ENCODE measurements at regions not wholly inside any gene's neighbourhood (a gene's known extent, or its start where the extent isn't known, plus 50 kb on each side); places are given as distances from the start of the nearest gene placed in this dataset.
"Not testable (repeated sequence)": the region's sequence is repeated elsewhere in the genome, so short reads cannot be mapped to it uniquely, and the experiment has no call there.

- Histone ChIP-seq H3K9me3 (ENCODE audit: insufficient read depth, low read depth, low read length) (no peaks in the 10 kb centered on the region), H3K36me3 (ENCODE audit: insufficient read depth, low read length) (no peaks in the 10 kb centered on the region), H3K9ac (ENCODE audit: low read depth, low read length) (no peak overlapping the region), H3K4me1 (ENCODE audit: insufficient read depth, low read length) (0 out of 2 replicates have a peak, but pooled peaks cover 4% of the 10 kb centered on the region), H3K27ac (ENCODE audit: low read depth, low read length) (peak overlapping the region; percentile 40; the same call in 1 of the 2 replicates), H3K4me3 (ENCODE audit: low read length) (no peak overlapping the region), H3K27me3 (ENCODE audit: insufficient read depth, low read length) (no peaks in the 10 kb centered on the region)
- WGBS = 79% methylated on average over 4 of the region's 4 CpGs
Observed at GRCh38 chr4:179728305-179728704, 2286.1 kb upstream of the AGA start.

- H3K4me1 ChIP-seq (ENCODE audit: insufficient read depth, low read length); H3K4me3 ChIP-seq (ENCODE audit: low read length); H3K9ac ChIP-seq (ENCODE audit: low read depth, low read length); H3K9me3 ChIP-seq (ENCODE audit: insufficient read depth, low read depth, low read length); H3K27ac ChIP-seq (ENCODE audit: low read depth, low read length); H3K27me3 ChIP-seq (ENCODE audit: insufficient read depth, low read length); H3K36me3 ChIP-seq (ENCODE audit: insufficient read depth, low read length): not testable (repeated sequence)
- 97% methylated on average over 5 of the region's 6 CpGs for WGBS
Observed at GRCh38 chr4:179736820-179737219, 2294.6 kb upstream of the AGA start.

GRCh38 chr4:179738822-179739221 is 2296.6 kb upstream of the AGA start:
- Histone ChIP-seq H3K4me3 (ENCODE audit: low read length) (no peak overlapping the region), H3K27me3 (ENCODE audit: insufficient read depth, low read length) (no peaks in the 10 kb centered on the region), H3K9ac (ENCODE audit: low read depth, low read length) (no peak overlapping the region), H3K36me3 (ENCODE audit: insufficient read depth, low read length) (no peaks in the 10 kb centered on the region), H3K27ac (ENCODE audit: low read depth, low read length) (no peak overlapping the region), H3K9me3 (ENCODE audit: insufficient read depth, low read depth, low read length) (no peaks in the 10 kb centered on the region), H3K4me1 (ENCODE audit: insufficient read depth, low read length) (peaks cover 6% of the 10 kb centered on the region; the same call in 1 of the 2 replicates)
- WGBS = 83% methylated on average over 2 of the region's 3 CpGs

- no peak overlapping the region for H3K4me3 ChIP-seq (ENCODE audit: low read length)
- no peaks in the 10 kb centered on the region for H3K36me3 ChIP-seq (ENCODE audit: insufficient read depth, low read length)
- no peaks in the 10 kb centered on the region for H3K27me3 ChIP-seq (ENCODE audit: insufficient read depth, low read length)
- H3K9me3 ChIP-seq (ENCODE audit: insufficient read depth, low read depth, low read length) = no peaks in the 10 kb centered on the region
- 97% methylated on average over 4 of the region's 4 CpGs for WGBS
- H3K27ac ChIP-seq (ENCODE audit: low read depth, low read length) = no peak overlapping the region
- no peak overlapping the region for H3K9ac ChIP-seq (ENCODE audit: low read depth, low read length)
- no peaks in the 10 kb centered on the region for H3K4me1 ChIP-seq (ENCODE audit: insufficient read depth, low read length)
Observed at GRCh38 chr4:179747218-179747910, 2305.1 kb upstream of the AGA start.

- Histone ChIP-seq H3K9ac (ENCODE audit: low read depth, low read length) (no peak overlapping the region), H3K36me3 (ENCODE audit: insufficient read depth, low read length) (no peaks in the 10 kb centered on the region), H3K9me3 (ENCODE audit: insufficient read depth, low read depth, low read length) (no peaks in the 10 kb centered on the region), H3K4me3 (ENCODE audit: low read length) (no peak overlapping the region), H3K4me1 (ENCODE audit: insufficient read depth, low read length) (no peaks in the 10 kb centered on the region), H3K27ac (ENCODE audit: low read depth, low read length) (no peak overlapping the region), H3K27me3 (ENCODE audit: insufficient read depth, low read length) (no peaks in the 10 kb centered on the region)
- 100% methylated on average over 6 of the region's 6 CpGs for WGBS
Observed at GRCh38 chr4:179748837-179749236, 2306.6 kb upstream of the AGA start.

GRCh38 chr4:179750374-179750773 is 2308.1 kb upstream of the AGA start:
- Histone ChIP-seq H3K36me3 (ENCODE audit: insufficient read depth, low read length) (no peaks in the 10 kb centered on the region), H3K4me1 (ENCODE audit: insufficient read depth, low read length) (0 out of 2 replicates have a peak, but pooled peaks cover 4% of the 10 kb centered on the region), H3K27ac (ENCODE audit: low read depth, low read length) (no peak overlapping the region), H3K4me3 (ENCODE audit: low read length) (no peak overlapping the region), H3K27me3 (ENCODE audit: insufficient read depth, low read length) (no peaks in the 10 kb centered on the region), H3K9ac (ENCODE audit: low read depth, low read length) (no peak overlapping the region), H3K9me3 (ENCODE audit: insufficient read depth, low read depth, low read length) (no peaks in the 10 kb centered on the region)
- 95% methylated on average over 4 of the region's 4 CpGs for WGBS

- Histone ChIP-seq H3K36me3 (ENCODE audit: insufficient read depth, low read length) (no peaks in the 10 kb centered on the region), H3K9me3 (ENCODE audit: insufficient read depth, low read depth, low read length) (no peaks in the 10 kb centered on the region), H3K9ac (ENCODE audit: low read depth, low read length) (no peak overlapping the region), H3K27ac (ENCODE audit: low read depth, low read length) (no peak overlapping the region), H3K27me3 (ENCODE audit: insufficient read depth, low read length) (no peaks in the 10 kb centered on the region), H3K4me1 (ENCODE audit: insufficient read depth, low read length) (0 out of 2 replicates have a peak, but pooled peaks cover 5% of the 10 kb centered on the region), H3K4me3 (ENCODE audit: low read length) (no peak overlapping the region)
- 90% methylated on average over 6 of the region's 8 CpGs for WGBS
Observed at GRCh38 chr4:179751669-179752068, 2309.4 kb upstream of the AGA start.

- Histone ChIP-seq H3K4me1 (ENCODE audit: insufficient read depth, low read length) (0 out of 2 replicates have a peak, but pooled peaks cover 5% of the 10 kb centered on the region), H3K4me3 (ENCODE audit: low read length) (no peak overlapping the region), H3K9ac (ENCODE audit: low read depth, low read length) (no peak overlapping the region), H3K27me3 (ENCODE audit: insufficient read depth, low read length) (no peaks in the 10 kb centered on the region), H3K9me3 (ENCODE audit: insufficient read depth, low read depth, low read length) (no peaks in the 10 kb centered on the region), H3K27ac (ENCODE audit: low read depth, low read length) (no peak overlapping the region), H3K36me3 (ENCODE audit: insufficient read depth, low read length) (no peaks in the 10 kb centered on the region)
- 75% methylated on average over 1 of the region's 1 CpG for WGBS
Observed at GRCh38 chr4:179755322-179755721, 2313.1 kb upstream of the AGA start.

- Histone ChIP-seq H3K4me3 (ENCODE audit: low read length) (no peak overlapping the region), H3K4me1 (ENCODE audit: insufficient read depth, low read length) (0 out of 2 replicates have a peak, but pooled peaks cover 5% of the 10 kb centered on the region), H3K36me3 (ENCODE audit: insufficient read depth, low read length) (no peaks in the 10 kb centered on the region), H3K27ac (ENCODE audit: low read depth, low read length) (no peak overlapping the region), H3K9ac (ENCODE audit: low read depth, low read length) (no peak overlapping the region), H3K27me3 (ENCODE audit: insufficient read depth, low read length) (no peaks in the 10 kb centered on the region), H3K9me3 (ENCODE audit: insufficient read depth, low read depth, low read length) (no peaks in the 10 kb centered on the region)
- WGBS = no CpG with 5 or more reads among the region's 1 CpG
Observed at GRCh38 chr4:179757641-179758040, 2315.4 kb upstream of the AGA start.

- 94% methylated on average over 5 of the region's 5 CpGs for WGBS
Observed at GRCh38 chr4:179762840-179763239, 2320.6 kb upstream of the AGA start.

GRCh38 chr4:179766938-179767337 is 2324.7 kb upstream of the AGA start:
- H3K27me3 ChIP-seq (ENCODE audit: insufficient read depth, low read length) = no peaks in the 10 kb centered on the region
- H3K4me1 ChIP-seq (ENCODE audit: insufficient read depth, low read length) = no peaks in the 10 kb centered on the region
- no peak overlapping the region for H3K4me3 ChIP-seq (ENCODE audit: low read length)
- H3K9me3 ChIP-seq (ENCODE audit: insufficient read depth, low read depth, low read length) = 0 out of 2 replicates have a peak, but pooled peaks cover 5% of the 10 kb centered on the region
- H3K9ac ChIP-seq (ENCODE audit: low read depth, low read length) = no peak overlapping the region
- H3K36me3 ChIP-seq (ENCODE audit: insufficient read depth, low read length) = no peaks in the 10 kb centered on the region
- 79% methylated on average over 3 of the region's 4 CpGs for WGBS
- H3K27ac ChIP-seq (ENCODE audit: low read depth, low read length) = no peak overlapping the region

More at GRCh38 chr4:179762840-179763239, 2320.6 kb upstream of the AGA start:
- Histone ChIP-seq H3K9me3 (ENCODE audit: insufficient read depth, low read depth, low read length) (0 out of 2 replicates have a peak, but pooled peaks cover 5% of the 10 kb centered on the region), H3K27ac (ENCODE audit: low read depth, low read length) (no peak overlapping the region), H3K4me1 (ENCODE audit: insufficient read depth, low read length) (no peaks in the 10 kb centered on the region), H3K36me3 (ENCODE audit: insufficient read depth, low read length) (no peaks in the 10 kb centered on the region), H3K27me3 (ENCODE audit: insufficient read depth, low read length) (no peaks in the 10 kb centered on the region), H3K4me3 (ENCODE audit: low read length) (no peak overlapping the region), H3K9ac (ENCODE audit: low read depth, low read length) (no peak overlapping the region)

Measured in HUES64 (cell line).